AG04450 (cell line): ENCODE measurements at regions not wholly inside any gene's neighbourhood (a gene's known extent, or its start where the extent isn't known, plus 50 kb on each side); places are given as distances from the start of the nearest gene placed in this dataset.
"Not testable (repeated sequence)": the region's sequence is repeated elsewhere in the genome, so short reads cannot be mapped to it uniquely, and the experiment has no call there.

Experiments used
- CTCF ChIA-PET: fragments of 300-600, 350-600 bp; formaldehyde crosslinking; extraction: SDS; loops from one replicate; lab custom pipeline; 2022; ENCODE audit warnings: antibody characterized with exemption, inconsistent platforms; lab: Charles Lee
- POLR2A ChIA-PET: fragments of 350-600 bp; formaldehyde crosslinking; extraction: SDS; loops from one replicate; lab custom pipeline; 2021; ENCODE audit warnings: antibody characterized with exemption, inconsistent platforms; lab: Yijun Ruan, JAX
- DNase-seq: peaks from one replicate; pipeline ENCODE4 v3.0.0-alpha.2; 2011; ENCODE audit warnings: low read depth, low spot score
- H3K27ac ChIP-seq: one replicate; pipeline ENCODE4 v1.5.1; 2012; ENCODE audit warnings: low read depth, low read length, control low read depth
- H3K27me3 ChIP-seq: one replicate; pipeline ENCODE4 v1.6.0; 2012; ENCODE audit warnings: low read length; ENCODE audit not compliant: control insufficient read depth, insufficient read depth
- H3K4me3 ChIP-seq: 2 replicates; pipeline ENCODE4 v1.5.1; 2011; ENCODE audit warnings: mild to moderate bottlenecking, low read depth, low read length, control low read depth
- H3K9me3 ChIP-seq: 2 replicates; pipeline ENCODE4 v1.5.1; 2012; ENCODE audit warnings: low read length; ENCODE audit not compliant: control insufficient read depth, insufficient read depth
- CTCF ChIP-seq: IDR thresholded peaks from 2 replicates; pipeline ENCODE4 v1.5.1; 2011; ENCODE audit warnings: low read depth, low read length, control low read depth, inconsistent platforms

GRCh38 chr5:102590467-102590866 lies 91.7 kb upstream of the SLCO6A1 start:
- Histone ChIP-seq H3K4me3 (no peak overlapping the region), H3K9me3 (no peaks in the 10 kb centered on the region), H3K27ac (no peak overlapping the region), H3K27me3 (no peaks in the 10 kb centered on the region)
- ChIA-PET POLR2A (no interaction called here), CTCF (no interaction called here)
- no peak for DNase-seq
- no peak for TF ChIP-seq CTCF

GRCh38 chr5:102591650-102592049 lies 92.8 kb upstream of the SLCO6A1 start:
- CTCF ChIA-PET: interaction anchor here (1.1 kb wide), 1 partner anchor 8 kb away, joined by 3 read pairs; no protein-coding TSS in a partner anchor
- POLR2A ChIA-PET: no interaction called here
- H3K4me3 ChIP-seq: no peak overlapping the region
- H3K27ac ChIP-seq: no peak overlapping the region
- DNase-seq: no peak
- H3K27me3 ChIP-seq: no peaks in the 10 kb centered on the region
- H3K9me3 ChIP-seq: no peaks in the 10 kb centered on the region
- TF ChIP-seq CTCF: no peak

- DNase-seq, H3K27ac ChIP-seq, H3K27me3 ChIP-seq, POLR2A ChIA-PET, H3K9me3 ChIP-seq, H3K4me3 ChIP-seq: not testable (repeated sequence)
- CTCF ChIA-PET: interaction anchor here (0.7 to 1.1 kb wide), 2 partner anchors 9 to 89 kb away, joined by 3 read pairs; no protein-coding TSS in a partner anchor
These were observed 93.8 kb upstream of the SLCO6A1 start for GRCh38 chr5:102592586-102592985.

GRCh38 chr5:102594192-102594591 lies 95.4 kb upstream of the SLCO6A1 start:
- CTCF ChIA-PET: no interaction called here
- TF ChIP-seq CTCF: no peak
- Histone ChIP-seq H3K4me3 (no peak overlapping the region), H3K27me3 (no peaks in the 10 kb centered on the region), H3K9me3 (no peaks in the 10 kb centered on the region), H3K27ac (no peak overlapping the region)
- POLR2A ChIA-PET: no interaction called here
- DNase-seq: no peak

GRCh38 chr5:102595332-102595731 lies 96.5 kb upstream of the SLCO6A1 start:
- no peak for DNase-seq
- no peaks in the 10 kb centered on the region for H3K27me3 ChIP-seq
- ChIA-PET CTCF (interaction anchor here (1.1 kb wide), 1 partner anchor 86 kb away, joined by 4 read pairs; no protein-coding TSS in a partner anchor), POLR2A (no interaction called here)
- no peak for TF ChIP-seq CTCF
- no peak overlapping the region for H3K27ac ChIP-seq
- no peak overlapping the region for H3K4me3 ChIP-seq
- H3K9me3 ChIP-seq: no peaks in the 10 kb centered on the region

- no peaks in the 10 kb centered on the region for H3K9me3 ChIP-seq
- no peak for DNase-seq
- H3K27ac ChIP-seq: no peak overlapping the region
- POLR2A ChIA-PET: no interaction called here
- no peak for TF ChIP-seq CTCF
- H3K4me3 ChIP-seq: no peak overlapping the region
- CTCF ChIA-PET: interaction anchor here (1.1 kb wide), 1 partner anchor 85 kb away, joined by 4 read pairs; no protein-coding TSS in a partner anchor
- H3K27me3 ChIP-seq: no peaks in the 10 kb centered on the region
These were observed 97.3 kb upstream of the SLCO6A1 start for GRCh38 chr5:102596113-102596512.
